ENCODE measurements at regions not wholly inside any gene's neighbourhood (a gene's known extent, or its start where the extent isn't known, plus 50 kb on each side); places are given as distances from the start of the nearest gene placed in this dataset.
"Not testable (repeated sequence)": the region's sequence is repeated elsewhere in the genome, so short reads cannot be mapped to it uniquely, and the experiment has no call there.

DNA sequence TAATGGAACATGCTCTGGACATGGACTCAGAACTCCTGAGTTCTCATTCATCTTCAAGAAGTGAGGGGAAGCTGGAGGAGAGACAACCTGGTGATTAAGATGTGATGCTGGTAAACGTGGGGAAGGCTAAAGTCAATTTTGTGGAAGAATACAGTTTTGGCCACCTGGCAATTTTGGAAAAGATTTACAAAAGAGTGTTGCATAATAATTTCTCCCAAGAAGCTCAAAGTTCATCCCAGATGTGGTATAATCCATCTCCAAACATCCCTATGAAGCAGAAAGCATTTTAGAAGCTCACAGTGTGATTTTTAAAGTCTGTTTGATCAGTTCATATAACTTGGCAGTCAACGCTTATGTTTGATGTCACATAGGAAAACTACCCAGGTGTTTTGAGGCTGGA lies 208.7 kb downstream of the LMX1A start:
- DNase-seq, result no peak

- DNase-seq, result peak in 51 of 58 donors; percentile 1 to 71 (median 22)
These were observed 211.6 kb downstream of the LMX1A start for GRCh38 chr1:165144757-165145397.

DNA sequence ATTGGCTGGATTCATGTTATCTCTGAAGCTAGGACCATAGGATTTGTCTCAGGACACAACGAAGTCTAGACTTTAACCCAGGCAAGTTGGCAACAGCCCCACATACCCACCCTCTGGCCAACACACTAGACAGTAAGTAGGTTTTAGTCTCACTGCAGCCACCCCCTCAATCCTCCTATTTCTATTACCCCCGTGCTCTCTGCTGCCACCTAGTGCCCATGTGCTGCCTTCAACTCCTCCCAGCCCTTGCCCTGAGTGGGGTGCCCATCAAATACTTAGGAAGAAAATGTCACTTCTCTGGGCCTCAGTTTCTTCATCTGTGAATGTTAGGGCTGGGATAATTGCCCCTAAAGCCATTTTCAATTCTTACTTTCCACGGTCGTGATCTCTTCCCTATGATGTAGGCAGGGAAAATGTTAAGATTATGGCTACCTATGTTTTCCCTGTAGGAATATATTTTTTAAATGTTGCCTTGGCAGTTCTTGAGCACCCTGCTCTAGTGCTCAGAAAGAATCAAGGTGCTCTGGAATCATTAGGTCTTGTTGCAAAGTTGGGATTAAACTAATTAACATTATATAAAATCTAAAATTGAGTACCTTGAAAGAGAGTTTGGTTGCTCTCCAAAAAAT lies 213.0 kb downstream of the LMX1A start:
- DNase-seq, result peak in 1 of 58 donors; percentile 0

- no peak for DNase-seq
These were observed 217.6 kb downstream of the LMX1A start for GRCh38 chr1:165138960-165139359.

DNA sequence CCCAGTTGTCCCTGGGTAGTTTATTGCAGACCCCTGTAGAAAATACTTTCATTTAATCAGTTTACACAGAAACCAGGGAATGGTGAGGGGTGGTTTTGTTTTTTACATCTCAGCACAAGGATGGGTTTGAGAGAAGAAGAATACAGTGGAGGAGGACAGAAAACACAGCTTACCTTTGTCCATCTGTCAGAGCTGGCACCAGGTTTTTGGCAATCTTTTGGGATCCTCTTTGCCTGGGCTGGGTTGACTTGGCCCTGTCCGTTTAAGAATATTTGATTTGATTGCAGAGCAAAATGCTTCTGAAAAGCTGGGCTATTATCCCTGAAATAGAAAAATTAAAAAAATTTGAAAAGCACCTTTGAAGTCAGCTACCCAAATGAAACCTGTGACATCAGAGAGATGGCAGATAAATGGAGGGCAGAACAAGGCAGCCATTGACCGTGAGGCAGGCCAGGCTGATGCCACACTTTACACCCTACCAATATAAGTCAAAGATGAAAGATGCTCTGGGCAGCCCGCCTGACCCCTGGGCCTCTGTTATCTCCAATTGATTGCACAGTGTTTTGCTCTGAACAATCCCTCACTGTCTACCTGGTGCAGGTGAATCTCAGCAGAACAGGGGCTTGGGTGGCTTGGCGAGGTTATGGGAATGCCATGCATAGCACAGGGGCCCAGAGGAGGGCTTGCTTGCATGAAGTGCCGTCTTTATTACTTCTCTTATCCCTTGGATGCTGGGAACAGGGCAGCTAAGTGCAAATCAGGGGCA lies 218.8 kb downstream of the LMX1A start:
- DNase-seq, result no peak

GRCh38 chr1:165134431-165134830 lies 222.1 kb downstream of the LMX1A start:
- no peak for DNase-seq

GRCh38 chr1:165129568-165130164 lies 226.8 kb downstream of the LMX1A start:
- DNase-seq, result peak in 49 of 58 donors; percentile 1 to 74 (median 24)

GRCh38 chr1:165124772-165125171 lies 231.7 kb downstream of the LMX1A start:
- no peak for DNase-seq

GRCh38 chr1:165119086-165119485 lies 237.4 kb downstream of the LMX1A start:
- no peak for DNase-seq

DNA sequence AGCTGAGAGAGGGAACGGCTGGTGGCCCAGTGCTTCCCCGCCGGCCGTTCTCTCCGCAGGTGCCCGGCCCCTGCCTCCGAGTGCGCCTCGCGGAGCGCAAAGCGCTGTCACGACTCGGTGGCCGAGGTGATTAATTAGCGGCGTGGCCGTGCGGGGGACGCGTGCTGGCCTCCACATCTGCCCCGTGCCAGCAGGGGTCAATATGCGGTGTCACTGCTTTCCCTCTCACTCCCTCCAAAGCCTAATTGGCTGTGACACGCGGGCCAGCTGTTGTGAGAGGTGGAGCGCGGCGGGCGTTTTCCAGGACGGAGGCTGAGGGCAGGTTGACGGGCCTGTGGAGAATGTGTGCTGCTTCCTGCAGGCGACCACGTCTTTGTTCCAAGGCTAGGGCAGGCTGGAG lies 239.0 kb downstream of the LMX1A start:
- no peak for DNase-seq

DNA sequence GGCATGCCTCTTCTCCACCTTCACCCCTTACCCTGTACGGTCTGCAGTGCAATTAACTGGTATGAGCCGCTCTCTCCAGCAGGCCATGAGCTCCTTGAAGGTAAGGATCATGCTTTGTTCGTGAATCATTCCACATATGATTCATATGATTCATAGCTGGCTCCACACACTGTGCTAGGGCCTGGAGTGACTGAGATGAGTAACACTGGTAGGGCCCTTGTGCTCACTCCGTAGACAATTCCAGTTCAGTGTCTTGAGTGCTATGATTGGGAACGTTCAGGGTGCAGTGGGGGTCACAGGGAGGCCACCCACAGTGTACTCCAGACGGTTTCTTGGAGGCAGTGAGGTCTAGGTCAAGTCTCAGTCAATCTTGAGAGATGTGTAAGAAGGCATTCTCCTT lies 239.8 kb downstream of the LMX1A start:
- DNase-seq, result no peak

GRCh38 chr1:165116171-165116570 lies 240.3 kb downstream of the LMX1A start:
- DNase-seq, result no peak

DNA sequence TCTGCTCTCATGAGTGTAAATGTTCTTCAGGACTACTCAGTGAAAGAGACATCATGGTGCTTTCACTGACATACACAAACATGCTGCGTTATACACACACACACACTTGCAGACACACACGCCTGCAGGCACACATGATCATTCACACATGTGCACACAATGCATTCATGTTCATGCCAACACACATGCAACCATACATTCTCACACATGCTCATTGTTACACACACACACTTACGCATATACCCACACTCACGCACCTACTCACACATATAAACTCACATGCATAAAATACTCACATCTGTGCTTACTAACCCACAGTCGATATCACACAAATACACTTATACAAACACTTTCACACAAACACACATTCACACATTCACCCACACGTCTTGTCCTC lies 241.6 kb downstream of the LMX1A start:
- no peak for DNase-seq

GRCh38 chr1:165114022-165114888 lies 242.3 kb downstream of the LMX1A start:
- peak in 27 of 58 donors; percentile 1 to 53 (median 14) for DNase-seq

DNA sequence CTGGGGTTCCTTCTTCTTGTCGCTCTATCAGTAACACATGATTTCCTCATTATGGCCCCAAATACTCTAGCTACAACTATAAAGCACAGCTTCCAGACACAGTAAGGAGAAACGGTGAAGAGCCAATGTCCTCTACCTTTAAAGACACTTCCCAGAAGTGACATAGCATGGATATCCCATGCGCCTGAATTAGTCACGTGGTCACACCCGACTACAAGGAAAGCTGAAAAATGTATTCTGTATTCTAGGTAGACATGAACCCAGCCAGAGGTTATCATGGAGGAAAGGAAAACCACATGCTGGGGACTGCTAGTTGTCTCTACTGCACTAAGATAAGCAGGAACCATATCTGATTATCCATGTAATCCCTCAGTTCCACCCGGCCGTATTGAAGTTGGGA lies 244.3 kb downstream of the LMX1A start:
- DNase-seq, result no peak

DNA sequence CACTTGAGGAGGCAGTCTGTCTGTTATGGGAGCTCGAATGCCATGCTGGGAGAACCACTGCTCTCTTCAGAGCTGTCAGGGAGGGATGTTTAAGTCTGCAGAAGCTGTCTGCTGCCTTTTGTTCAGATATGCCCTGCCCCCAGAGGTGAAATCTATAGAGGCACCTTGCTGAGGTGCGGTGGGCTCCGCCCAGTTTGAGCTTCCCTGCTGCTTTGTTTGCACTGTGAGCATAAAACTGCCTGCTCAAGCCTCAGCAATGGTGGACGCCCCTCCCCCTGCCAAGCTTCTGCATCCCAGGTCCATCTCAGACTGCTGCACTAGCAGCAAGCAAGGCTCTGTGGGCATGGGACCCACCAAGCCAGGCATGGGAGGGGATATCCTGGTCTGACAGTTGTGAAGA lies 247.5 kb downstream of the LMX1A start:
- DNase-seq, result no peak

GRCh38 chr1:165092542-165093162 lies 263.9 kb downstream of the LMX1A start:
- not testable (repeated sequence) for DNase-seq

GRCh38 chr1:165080253-165080896 lies 276.1 kb downstream of the LMX1A start:
- DNase-seq, result no peak

DNA sequence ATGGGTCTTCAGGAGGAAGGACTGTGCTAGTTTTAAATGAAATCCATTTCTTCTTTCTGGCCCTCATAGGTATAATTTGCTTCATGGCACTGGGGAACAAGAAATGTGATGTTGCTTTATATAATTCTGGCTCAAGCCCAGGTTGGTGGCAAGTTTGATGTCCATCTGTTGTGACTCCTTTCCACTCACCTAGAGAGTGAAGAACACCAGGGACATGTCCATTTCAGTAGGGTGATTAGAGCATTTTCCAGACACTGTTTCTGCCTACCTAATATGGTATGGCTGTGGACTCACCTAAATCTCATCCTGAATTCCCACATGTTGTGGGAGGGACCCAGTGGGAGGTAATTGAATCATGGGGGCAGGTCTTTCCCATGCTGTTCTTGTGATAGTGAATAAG lies 278.1 kb downstream of the LMX1A start:
- no peak for DNase-seq

- DNase-seq, result peak in 1 of 58 donors; percentile 4
These were observed 280.7 kb downstream of the LMX1A start for GRCh38 chr1:165075725-165076370.

All from anterior cingulate cortex (tissue), 58 donors.